Omental fat pad (tissue), 3 donors: ENCODE measurements at regions not wholly inside any gene's neighbourhood (a gene's known extent, or its start where the extent isn't known, plus 50 kb on each side); places are given as distances from the start of the nearest gene placed in this dataset.

Experiments
- ATAC-seq: fragments of 150-250 bp; one replicate; pipeline ENCODE4 v1.9.1; 2016; ENCODE audit warnings: mild to moderate bottlenecking, moderate library complexity; ENCODE audit not compliant: low FRiP score
- DNase-seq: peaks from one replicate; pipeline ENCODE4 v3.0.0-alpha.2; 2019; ENCODE audit warnings: low spot score
- CTCF ChIP-seq, 3 donors: fragments of 450-650 bp; IDR thresholded peaks; one replicate each; pipeline ENCODE4 v1.5.1; 2016 to 2017; ENCODE audit warnings: antibody characterized with exemption in 3 of 3, mild to moderate bottlenecking in 3 of 3, moderate library complexity in 2 of 3

- TF ChIP-seq CTCF (IDR thresholded peaks at IDR 0.05): no peak
- no peak for ATAC-seq
- DNase-seq: no peak
Observed at GRCh38 chr7:145184956-145185355, 349.1 kb upstream of the TPK1 start.

GRCh38 chr7:145183069-145183468, 347.2 kb upstream of the TPK1 start:
- DNase-seq: no peak
- ATAC-seq: peak; percentile 28
- TF ChIP-seq CTCF (IDR thresholded peaks at IDR 0.05): no peak

GRCh38 chr7:145175366-145175765, 339.5 kb upstream of the TPK1 start:
- DNase-seq: no peak
- no peak for TF ChIP-seq CTCF (IDR thresholded peaks at IDR 0.05)
- no peak for ATAC-seq

- no peak for TF ChIP-seq CTCF (IDR thresholded peaks at IDR 0.05)
- DNase-seq (no peak), ATAC-seq (no peak)
Observed at GRCh38 chr7:145169908-145170307, 334.1 kb upstream of the TPK1 start.

- TF ChIP-seq CTCF (IDR thresholded peaks at IDR 0.05): no peak
- no peak for DNase-seq
- ATAC-seq: no peak
Observed at GRCh38 chr7:145168879-145169278, 333.0 kb upstream of the TPK1 start.

- ATAC-seq (no peak), DNase-seq (no peak)
- no peak for TF ChIP-seq CTCF (IDR thresholded peaks at IDR 0.05)
Observed at GRCh38 chr7:145168427-145168826, 332.6 kb upstream of the TPK1 start.

GRCh38 chr7:145156834-145157233, 321.0 kb upstream of the TPK1 start:
- no peak for TF ChIP-seq CTCF (IDR thresholded peaks at IDR 0.05)
- no peak for DNase-seq
- ATAC-seq: no peak
